Body of pancreas (tissue), 4 donors: ENCODE measurements at regions not wholly inside any gene's neighbourhood (a gene's known extent, or its start where the extent isn't known, plus 50 kb on each side); places are given as distances from the start of the nearest gene placed in this dataset.

Experiments
- CTCF ChIP-seq, 7 experiments: fragments of 450-650 bp in 4 of 7; fragments of 200-600 bp in 3 of 7; sonication (generic) in 3 of 7; IDR thresholded peaks; one replicate each; pipeline ENCODE4 v1.5.1; 2016 to 2019; ENCODE audit warnings: antibody characterized with exemption in 7 of 7
- POLR2A ChIP-seq, 3 donors: fragments of 450-650 bp; IDR thresholded peaks; one replicate each; pipeline ENCODE4 v1.6.1; 2016; ENCODE audit warnings: antibody characterized with exemption in 3 of 3, mild to moderate bottlenecking in 2 of 3

- TF ChIP-seq CTCF (IDR thresholded peaks at IDR 0.05) (no peak), POLR2A (IDR thresholded peaks at IDR 0.05) (no peak)
Observed at GRCh38 chr3:150319900-150320299, 88.2 kb upstream of the TSC22D2 start.
